T-helper 2 cell treated with Interferon-gamma antibody and Interleukin-4, amounts not matched to agents 5 μg/mL and 100 μg/mL, for 36 hours (primary cell): ENCODE measurements at regions not wholly inside any gene's neighbourhood (a gene's known extent, or its start where the extent isn't known, plus 50 kb on each side); places are given as distances from the start of the nearest gene placed in this dataset.
"Not testable (repeated sequence)": the region's sequence is repeated elsewhere in the genome, so short reads cannot be mapped to it uniquely, and the experiment has no call there.

Experiments
- DNase-seq: peaks from one replicate; pipeline ENCODE4 v3.0.0; 2021; ENCODE audit warnings: low spot score
- H3K27ac Mint-ChIP-seq: one replicate; pipeline ENCODE4 v1.8.0; 2021; ENCODE audit warnings: mild to moderate bottlenecking, mixed read lengths
- H3K27me3 Mint-ChIP-seq: one replicate; pipeline ENCODE4 v1.8.0; 2021; ENCODE audit warnings: low read depth, mixed read lengths
- H3K36me3 Mint-ChIP-seq: one replicate; pipeline ENCODE4 v1.8.0; 2021; ENCODE audit warnings: low read depth, mixed read lengths
- H3K4me1 Mint-ChIP-seq: one replicate; pipeline ENCODE4 v1.8.0; 2021; ENCODE audit warnings: low read depth, mixed read lengths
- H3K4me3 Mint-ChIP-seq: one replicate; pipeline ENCODE4 v1.8.0; 2022; ENCODE audit warnings: mild to moderate bottlenecking, moderate library complexity, mixed read lengths
- H3K9me3 Mint-ChIP-seq: one replicate; pipeline ENCODE4 v1.8.0; 2021; ENCODE audit warnings: mixed read lengths

DNA sequence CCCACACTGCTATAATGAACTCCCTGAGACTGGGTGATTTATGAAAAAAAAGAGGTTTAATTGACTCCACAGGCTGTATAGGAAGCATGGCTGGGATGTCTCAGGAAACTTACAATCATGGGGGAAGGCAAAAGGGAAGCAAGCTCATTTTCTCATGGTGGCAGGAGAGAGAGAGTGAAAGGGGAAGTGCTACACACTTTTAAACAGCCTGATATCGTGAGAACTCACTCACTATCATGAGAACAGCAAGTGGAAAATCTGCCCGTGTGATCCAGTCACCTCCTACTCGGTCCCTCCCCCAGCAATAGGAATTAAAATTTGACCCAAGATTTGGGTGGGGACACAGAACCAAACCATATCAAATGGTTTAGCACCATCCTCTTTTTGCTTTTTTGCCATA lies 116.6 kb upstream of the CEP162 start:
- H3K27ac Mint-ChIP-seq: no peak overlapping the region
- H3K9me3 Mint-ChIP-seq: peaks cover 3% of the 10 kb centered on the region
- no peaks in the 10 kb centered on the region for H3K36me3 Mint-ChIP-seq
- no peaks in the 10 kb centered on the region for H3K27me3 Mint-ChIP-seq
- no peak overlapping the region for H3K4me3 Mint-ChIP-seq
- DNase-seq: no peak
- H3K4me1 Mint-ChIP-seq: no peaks in the 10 kb centered on the region

DNA sequence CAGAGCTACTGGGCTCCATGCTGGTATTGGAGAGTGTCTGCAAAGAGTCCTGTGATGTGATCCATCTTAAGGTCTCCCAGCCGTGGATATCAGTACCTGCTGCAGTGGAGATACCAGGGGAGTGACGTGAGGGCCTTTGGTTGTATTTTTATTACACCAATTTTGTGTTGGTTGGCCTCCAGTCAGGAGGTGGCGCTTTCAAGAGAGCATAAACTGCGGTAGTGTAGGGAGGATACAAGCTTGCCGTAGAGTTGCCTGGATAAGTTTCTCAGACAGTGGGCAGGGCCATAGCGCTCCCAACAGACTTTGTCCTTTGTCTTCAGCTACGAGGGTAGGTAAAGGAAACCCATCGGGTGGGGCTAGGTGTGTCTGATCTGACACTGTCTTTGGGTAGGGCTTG lies 113.0 kb upstream of the CEP162 start:
- H3K27me3 Mint-ChIP-seq: no peaks in the 10 kb centered on the region
- no peak for DNase-seq
- peaks cover 21% of the 10 kb centered on the region for H3K9me3 Mint-ChIP-seq
- no peak overlapping the region for H3K27ac Mint-ChIP-seq
- no peak overlapping the region for H3K4me3 Mint-ChIP-seq
- no peaks in the 10 kb centered on the region for H3K36me3 Mint-ChIP-seq
- no peaks in the 10 kb centered on the region for H3K4me1 Mint-ChIP-seq

DNA sequence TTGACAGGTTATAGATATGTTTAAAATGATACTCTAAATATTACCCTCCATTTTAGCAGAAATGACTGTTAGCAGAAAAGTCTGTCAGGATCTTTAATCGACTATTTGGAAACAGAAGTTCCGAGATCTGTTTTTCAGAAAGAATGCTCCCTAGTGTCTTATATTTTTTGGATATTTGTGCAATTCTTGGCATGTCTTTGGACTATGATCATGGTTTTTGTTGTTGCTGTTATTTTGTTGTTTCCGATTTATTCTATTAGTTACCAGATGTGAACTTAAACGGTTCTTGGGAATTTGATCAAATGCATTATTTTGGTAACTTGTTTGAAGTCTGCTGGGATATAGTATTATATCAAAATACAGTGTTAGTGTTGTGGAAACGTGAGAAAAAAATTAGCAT lies 106.4 kb upstream of the CEP162 start:
- no peaks in the 10 kb centered on the region for H3K4me1 Mint-ChIP-seq
- H3K27me3 Mint-ChIP-seq: no peaks in the 10 kb centered on the region
- H3K27ac Mint-ChIP-seq: no peak overlapping the region
- DNase-seq: no peak
- H3K4me3 Mint-ChIP-seq: no peak overlapping the region
- no peaks in the 10 kb centered on the region for H3K36me3 Mint-ChIP-seq
- peaks cover 18% of the 10 kb centered on the region for H3K9me3 Mint-ChIP-seq

GRCh38 chr6:84332139-84333034 lies 104.9 kb upstream of the CEP162 start:
- no peak for DNase-seq
- H3K4me1 Mint-ChIP-seq: no peaks in the 10 kb centered on the region
- no peaks in the 10 kb centered on the region for H3K27me3 Mint-ChIP-seq
- no peak overlapping the region for H3K27ac Mint-ChIP-seq
- no peak overlapping the region for H3K4me3 Mint-ChIP-seq
- H3K36me3 Mint-ChIP-seq: no peaks in the 10 kb centered on the region
- H3K9me3 Mint-ChIP-seq: peaks cover 13% of the 10 kb centered on the region

DNA sequence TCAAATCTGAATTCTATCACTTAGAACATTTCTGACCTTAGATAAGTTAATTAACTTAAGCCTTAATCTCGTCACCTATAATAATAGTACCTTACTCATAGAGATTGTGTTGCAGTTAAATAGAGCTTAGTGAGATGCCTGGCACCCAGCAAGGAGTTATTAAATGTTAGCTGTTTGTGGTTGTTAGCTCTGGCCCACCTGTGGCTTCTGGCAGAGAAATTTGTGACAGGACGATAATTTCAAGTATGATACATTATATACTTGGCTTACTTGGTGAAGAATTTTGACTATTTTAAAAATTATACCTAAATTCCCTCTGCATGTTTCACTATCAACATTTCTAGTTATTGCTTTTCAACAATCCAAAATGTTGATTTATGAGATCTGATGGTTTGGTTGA lies 102.9 kb upstream of the CEP162 start:
- no peaks in the 10 kb centered on the region for H3K9me3 Mint-ChIP-seq
- no peaks in the 10 kb centered on the region for H3K4me1 Mint-ChIP-seq
- H3K27ac Mint-ChIP-seq: no peak overlapping the region
- no peak for DNase-seq
- no peaks in the 10 kb centered on the region for H3K27me3 Mint-ChIP-seq
- H3K4me3 Mint-ChIP-seq: no peak overlapping the region
- no peaks in the 10 kb centered on the region for H3K36me3 Mint-ChIP-seq

DNA sequence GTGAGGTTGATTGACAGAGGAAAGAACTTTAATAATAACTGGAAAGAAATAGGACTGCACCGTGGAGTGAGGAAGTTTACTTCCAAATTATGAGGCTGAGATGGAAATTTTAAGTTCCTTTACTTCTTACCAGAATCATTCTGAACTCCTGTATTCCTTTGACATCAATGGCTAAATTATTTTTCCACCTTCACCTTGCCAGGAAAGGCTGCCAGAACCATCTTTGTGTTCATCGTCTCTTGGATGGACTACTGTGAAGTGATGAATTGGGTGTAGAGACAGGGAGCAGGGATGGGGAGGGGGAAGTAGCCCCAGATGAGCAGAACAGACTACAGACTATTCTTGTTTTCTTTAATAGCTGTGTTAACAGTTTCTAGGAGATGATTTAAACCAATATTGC lies 102.1 kb upstream of the CEP162 start:
- Mint-ChIP-seq H3K36me3 (no peaks in the 10 kb centered on the region), H3K9me3 (no peaks in the 10 kb centered on the region), H3K27me3 (no peaks in the 10 kb centered on the region), H3K4me3 (no peak overlapping the region), H3K27ac (no peak overlapping the region), H3K4me1 (no peaks in the 10 kb centered on the region)
- DNase-seq: no peak

DNA sequence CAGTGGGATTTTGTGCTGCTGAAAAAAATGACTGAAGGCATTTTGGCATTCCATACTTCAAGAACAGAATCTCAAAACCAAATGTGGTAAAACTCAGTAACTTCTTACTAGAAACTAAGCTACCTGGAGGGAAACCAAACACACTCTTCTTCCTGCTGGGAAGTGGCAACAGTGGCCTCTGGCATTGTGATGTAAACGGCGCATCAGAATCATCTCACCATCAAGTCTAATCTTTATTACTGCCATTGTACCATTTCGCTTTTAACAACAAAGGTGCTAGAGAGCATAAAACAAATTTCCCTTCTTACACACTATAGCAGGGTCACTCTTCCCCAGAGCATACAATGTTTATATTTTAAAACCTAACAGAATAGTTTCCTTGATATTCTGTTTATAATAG lies 101.6 kb upstream of the CEP162 start:
- Mint-ChIP-seq H3K27me3 (no peaks in the 10 kb centered on the region), H3K4me3 (no peak overlapping the region), H3K9me3 (no peaks in the 10 kb centered on the region), H3K27ac (no peak overlapping the region), H3K4me1 (no peaks in the 10 kb centered on the region), H3K36me3 (no peaks in the 10 kb centered on the region)
- no peak for DNase-seq

- H3K4me1 Mint-ChIP-seq: no peaks in the 10 kb centered on the region
- no peak overlapping the region for H3K27ac Mint-ChIP-seq
- no peak overlapping the region for H3K4me3 Mint-ChIP-seq
- no peaks in the 10 kb centered on the region for H3K27me3 Mint-ChIP-seq
- no peaks in the 10 kb centered on the region for H3K36me3 Mint-ChIP-seq
- DNase-seq: no peak
- H3K9me3 Mint-ChIP-seq: no peaks in the 10 kb centered on the region
Measured at GRCh38 chr6:84317463-84317862, 90.0 kb upstream of the CEP162 start.

DNA sequence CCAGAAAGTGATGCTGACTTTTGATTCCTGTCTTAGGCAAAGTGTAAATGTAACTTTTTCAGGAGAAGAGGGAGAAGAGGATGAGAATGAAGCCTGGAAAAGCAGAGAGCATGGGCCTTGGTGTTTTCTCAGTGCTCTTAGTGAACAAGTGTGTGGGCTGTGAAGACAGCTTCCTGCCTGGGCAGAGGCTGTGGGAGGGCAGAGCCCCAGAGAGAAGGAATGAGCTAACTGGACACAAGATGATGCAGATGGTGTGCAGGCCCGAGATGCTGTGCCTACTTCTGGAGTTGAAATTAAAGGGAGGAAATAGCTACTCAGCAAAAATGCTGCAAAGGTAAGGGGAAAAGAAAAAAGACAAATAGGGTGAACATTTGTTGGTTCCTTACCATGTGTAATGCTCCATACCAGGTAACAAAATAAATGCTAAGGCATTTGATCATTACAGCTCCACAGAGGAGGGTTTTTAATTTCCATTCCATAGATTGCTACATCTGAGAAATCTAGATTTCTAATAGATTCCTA lies 87.0 kb upstream of the CEP162 start:
- no peaks in the 10 kb centered on the region for H3K4me1 Mint-ChIP-seq
- DNase-seq: no peak
- no peaks in the 10 kb centered on the region for H3K9me3 Mint-ChIP-seq
- H3K36me3 Mint-ChIP-seq: no peaks in the 10 kb centered on the region
- H3K27ac Mint-ChIP-seq: no peak overlapping the region
- H3K4me3 Mint-ChIP-seq: no peak overlapping the region
- no peaks in the 10 kb centered on the region for H3K27me3 Mint-ChIP-seq

GRCh38 chr6:84309336-84309735 lies 81.9 kb upstream of the CEP162 start:
- no peaks in the 10 kb centered on the region for H3K36me3 Mint-ChIP-seq
- no peak overlapping the region for H3K27ac Mint-ChIP-seq
- no peaks in the 10 kb centered on the region for H3K4me1 Mint-ChIP-seq
- no peaks in the 10 kb centered on the region for H3K9me3 Mint-ChIP-seq
- no peak overlapping the region for H3K4me3 Mint-ChIP-seq
- H3K27me3 Mint-ChIP-seq: no peaks in the 10 kb centered on the region
- DNase-seq: no peak

GRCh38 chr6:84304881-84305280 lies 77.4 kb upstream of the CEP162 start:
- H3K36me3 Mint-ChIP-seq: no peaks in the 10 kb centered on the region
- H3K27me3 Mint-ChIP-seq: no peaks in the 10 kb centered on the region
- no peak overlapping the region for H3K4me3 Mint-ChIP-seq
- H3K9me3 Mint-ChIP-seq: no peaks in the 10 kb centered on the region
- no peaks in the 10 kb centered on the region for H3K4me1 Mint-ChIP-seq
- H3K27ac Mint-ChIP-seq: no peak overlapping the region
- no peak for DNase-seq

- not testable (repeated sequence) for DNase-seq, H3K36me3 Mint-ChIP-seq, H3K27ac Mint-ChIP-seq, H3K27me3 Mint-ChIP-seq, H3K4me3 Mint-ChIP-seq, H3K4me1 Mint-ChIP-seq
- H3K9me3 Mint-ChIP-seq: peaks cover 20% of the 10 kb centered on the region
Measured at GRCh38 chr6:84291033-84291432, 63.6 kb upstream of the CEP162 start.

GRCh38 chr6:84284428-84285049 lies 57.1 kb upstream of the CEP162 start:
- DNase-seq: no peak
- H3K27ac Mint-ChIP-seq: no peak overlapping the region
- H3K27me3 Mint-ChIP-seq: no peaks in the 10 kb centered on the region
- H3K9me3 Mint-ChIP-seq: peaks cover 5% of the 10 kb centered on the region
- H3K4me1 Mint-ChIP-seq: no peaks in the 10 kb centered on the region
- no peaks in the 10 kb centered on the region for H3K36me3 Mint-ChIP-seq
- H3K4me3 Mint-ChIP-seq: no peak overlapping the region

DNA sequence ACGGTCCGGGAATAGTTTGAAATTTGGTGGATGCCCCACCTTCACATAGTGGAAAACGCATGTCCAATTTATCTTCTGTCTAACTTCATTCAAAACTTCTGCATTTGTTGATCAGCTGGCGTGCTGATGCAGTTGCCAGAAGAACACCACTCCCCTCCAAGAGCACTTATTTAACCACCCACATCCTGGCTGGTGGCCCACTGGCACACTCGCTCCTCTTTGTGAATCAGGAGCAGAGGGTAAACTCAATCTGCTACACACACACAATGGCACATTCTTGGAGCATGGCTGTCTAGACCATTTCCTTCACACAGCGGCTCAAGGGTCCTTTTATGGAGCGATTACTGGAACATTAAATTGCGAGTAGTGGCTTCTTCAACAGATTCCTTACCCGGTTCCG lies 55.1 kb upstream of the CEP162 start:
- no peaks in the 10 kb centered on the region for H3K4me1 Mint-ChIP-seq
- H3K9me3 Mint-ChIP-seq: no peaks in the 10 kb centered on the region
- no peak overlapping the region for H3K27ac Mint-ChIP-seq
- no peaks in the 10 kb centered on the region for H3K27me3 Mint-ChIP-seq
- H3K36me3 Mint-ChIP-seq: no peaks in the 10 kb centered on the region
- H3K4me3 Mint-ChIP-seq: no peak overlapping the region
- DNase-seq: no peak
